ENCODE measurements at regions not wholly inside any gene's neighbourhood (a gene's known extent, or its start where the extent isn't known, plus 50 kb on each side); places are given as distances from the start of the nearest gene placed in this dataset.
A peak's percentile ranks its signal among the peaks of the same experiment; 100 is the strongest.
"Not testable (repeated sequence)": the region's sequence is repeated elsewhere in the genome, so short reads cannot be mapped to it uniquely, and the experiment has no call there.

GRCh38 chr2:52542297-52542696, 1225.3 kb upstream of the CHAC2 start:
- no peak for DNase-seq (ENCODE audit: low read depth)

DNA sequence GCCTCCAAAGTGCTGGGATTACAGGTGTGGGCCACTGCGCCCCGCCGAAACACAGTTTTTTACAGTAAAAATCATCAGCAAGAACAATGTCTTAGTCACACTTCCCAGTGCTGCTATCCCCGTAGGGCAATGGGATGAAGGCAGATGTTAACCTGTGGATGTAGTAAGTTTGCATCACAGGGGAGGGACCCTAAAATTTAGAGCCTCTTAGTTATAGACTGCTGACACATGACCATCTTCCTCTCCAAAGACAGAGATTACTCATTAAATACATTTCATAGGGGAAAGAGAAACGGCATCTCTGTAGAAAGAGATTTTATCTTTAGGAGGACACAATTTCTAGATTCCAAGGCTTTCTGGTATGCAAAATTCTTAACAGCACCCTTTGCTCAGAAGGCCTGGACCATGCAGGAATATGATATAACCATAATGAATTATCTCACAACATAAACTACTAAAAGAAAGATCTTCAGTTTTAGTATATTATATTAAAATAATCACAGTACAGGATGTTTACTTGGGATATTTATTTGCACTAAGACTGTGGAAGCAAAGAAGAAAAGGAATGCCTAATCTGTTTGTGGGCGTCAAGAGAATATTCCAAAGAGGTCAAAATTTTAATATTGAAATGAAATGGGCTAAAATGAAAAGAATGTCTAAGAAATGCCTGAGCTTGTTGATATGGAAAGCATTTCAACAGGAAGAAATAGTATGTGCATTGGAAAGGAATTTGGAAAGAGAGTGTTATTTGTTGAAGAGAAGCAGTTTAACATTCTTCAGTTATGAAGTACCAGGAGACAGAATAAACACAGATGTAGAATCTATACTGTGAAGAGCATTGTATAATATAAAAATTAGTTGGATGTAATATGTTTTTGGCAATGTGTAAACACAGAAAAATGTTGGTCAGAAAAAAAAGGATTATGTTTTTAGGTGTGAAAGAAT, 1228.3 kb upstream of the CHAC2 start:
- DNase-seq (ENCODE audit: low read depth) = peak; percentile 4

- no peak for DNase-seq (ENCODE audit: low read depth)
Observed at GRCh38 chr2:52537588-52537987, 1230.0 kb upstream of the CHAC2 start.

DNA sequence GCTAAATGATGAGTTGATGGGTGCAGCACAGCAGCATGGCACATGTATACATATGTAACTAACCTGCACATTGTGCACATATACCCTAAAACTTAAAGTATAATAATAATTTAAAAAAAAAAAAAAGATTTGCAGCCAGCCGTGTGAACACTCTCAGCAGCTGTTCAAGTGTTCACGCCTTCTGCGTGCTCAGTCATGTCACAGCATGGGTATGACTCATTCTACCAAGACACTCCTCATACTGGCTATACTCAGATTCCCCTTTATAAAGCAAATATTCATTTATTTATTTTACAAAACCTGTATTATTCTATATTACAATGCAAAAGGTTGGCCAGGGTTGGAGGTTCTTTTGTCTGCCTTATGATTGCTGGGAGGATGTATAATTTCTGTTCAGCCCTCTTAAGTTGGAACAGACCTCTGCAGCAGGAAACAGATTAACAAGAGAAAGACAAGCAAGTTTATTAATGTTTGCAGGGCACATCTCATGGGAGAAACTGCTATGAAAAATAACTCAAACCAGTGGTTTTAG, 1230.6 kb upstream of the CHAC2 start:
- DNase-seq (ENCODE audit: low read depth) = no peak

- peak; percentile 78 for DNase-seq (ENCODE audit: low read depth)
Observed at GRCh38 chr2:52532956-52533355, 1234.6 kb upstream of the CHAC2 start.

GRCh38 chr2:52526735-52527134, 1240.9 kb upstream of the CHAC2 start:
- no peak for DNase-seq (ENCODE audit: low read depth)

GRCh38 chr2:52520644-52521043, 1247.0 kb upstream of the CHAC2 start:
- no peak for DNase-seq (ENCODE audit: low read depth)

GRCh38 chr2:52518678-52519077, 1248.9 kb upstream of the CHAC2 start:
- no peak for DNase-seq (ENCODE audit: low read depth)

DNA sequence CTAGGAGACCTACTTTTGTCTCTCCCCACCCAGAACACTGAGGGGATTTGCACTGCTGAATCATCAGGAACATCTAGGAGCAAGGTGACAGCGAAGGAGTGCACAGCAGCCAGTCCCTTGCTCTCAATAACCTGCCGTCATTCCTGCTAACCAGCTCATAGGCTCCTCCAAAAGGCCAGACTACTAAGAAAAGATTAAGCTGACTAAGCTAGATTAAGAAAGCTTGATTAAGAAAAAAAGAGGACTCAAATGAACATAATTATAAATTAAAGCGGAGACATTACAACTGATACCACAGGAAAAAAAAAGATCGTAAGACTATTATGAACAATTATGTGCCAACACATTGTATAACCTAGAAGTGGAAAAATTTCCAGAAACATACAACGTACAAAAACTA, 1254.8 kb upstream of the CHAC2 start:
- DNase-seq (ENCODE audit: low read depth) = no peak

DNA sequence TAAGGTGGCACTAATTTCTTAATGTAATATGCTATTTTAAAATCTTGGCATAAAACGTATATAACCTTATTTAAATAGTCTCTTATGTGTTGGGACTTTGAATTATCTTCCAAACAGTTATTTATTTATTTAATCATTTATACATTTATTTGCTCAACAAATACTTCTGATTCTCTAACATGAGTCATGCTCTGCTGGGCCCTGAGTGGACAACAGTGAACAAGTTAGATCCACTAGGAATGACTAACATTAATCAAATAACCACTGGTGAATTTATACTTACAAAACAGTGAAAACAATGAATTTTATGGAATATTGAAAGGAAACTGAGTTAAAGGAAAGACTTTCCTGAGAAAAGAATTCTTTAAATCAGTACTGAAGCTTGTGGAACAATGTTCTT, 1257.2 kb upstream of the CHAC2 start:
- DNase-seq (ENCODE audit: low read depth) = no peak

DNA sequence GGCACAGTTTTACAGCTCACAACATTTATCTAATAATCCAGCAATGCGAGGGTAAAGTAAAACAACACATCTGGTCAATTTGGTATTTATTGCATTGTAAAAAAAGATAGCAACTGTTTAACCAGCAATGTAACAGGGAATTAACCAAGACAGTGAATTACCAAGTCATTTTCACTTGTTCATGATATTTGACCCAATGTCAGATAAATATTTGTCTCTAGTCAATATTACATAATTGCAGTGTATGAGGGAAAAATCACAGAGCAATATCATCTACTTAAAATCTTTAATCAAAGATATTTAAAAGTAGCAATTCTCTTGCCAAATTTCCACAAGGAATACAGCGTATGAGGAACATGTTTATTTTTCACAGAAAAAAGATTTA, 1265.1 kb upstream of the CHAC2 start:
- DNase-seq (ENCODE audit: low read depth) = no peak

DNA sequence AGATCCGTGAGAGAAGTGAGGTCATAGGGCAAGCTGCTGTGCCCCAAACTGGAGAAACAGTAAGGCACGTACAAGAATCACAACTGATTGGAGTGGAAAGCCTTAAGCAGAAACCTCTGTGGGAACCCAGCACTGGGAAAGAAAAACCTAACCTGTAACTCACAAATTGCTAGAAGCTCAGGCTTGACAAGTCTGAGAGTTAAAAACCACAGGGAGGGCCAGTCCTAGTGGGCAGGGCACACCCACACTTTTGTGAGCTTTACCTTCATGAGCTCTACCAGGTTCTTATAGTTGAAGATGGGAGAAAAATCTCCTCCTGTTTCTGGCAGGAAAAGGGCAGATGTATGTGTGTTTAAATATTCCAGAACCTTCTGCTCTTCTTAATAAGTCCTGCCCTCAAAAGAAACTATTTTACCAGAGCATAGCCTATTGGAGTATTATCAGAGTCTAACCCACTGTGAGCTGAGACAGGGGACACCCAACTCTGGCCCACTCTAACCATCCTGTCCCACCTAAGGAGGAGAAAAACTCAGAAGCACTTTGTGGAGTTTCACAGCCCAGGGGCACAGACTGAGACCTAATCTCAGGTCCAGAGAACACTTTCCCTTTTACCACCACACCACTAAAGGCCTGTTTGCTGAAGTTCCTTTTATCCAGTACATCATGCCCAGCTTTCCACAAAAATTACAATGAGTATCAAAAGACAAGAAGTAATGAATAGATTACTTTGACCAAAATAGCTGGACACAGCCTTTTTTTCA, 1265.7 kb upstream of the CHAC2 start:
- no peak for DNase-seq (ENCODE audit: low read depth)

- no peak for DNase-seq (ENCODE audit: low read depth)
Observed at GRCh38 chr2:52500561-52500960, 1267.0 kb upstream of the CHAC2 start.

- DNase-seq (ENCODE audit: low read depth) = no peak
Observed at GRCh38 chr2:52498077-52498750, 1269.4 kb upstream of the CHAC2 start.

DNA sequence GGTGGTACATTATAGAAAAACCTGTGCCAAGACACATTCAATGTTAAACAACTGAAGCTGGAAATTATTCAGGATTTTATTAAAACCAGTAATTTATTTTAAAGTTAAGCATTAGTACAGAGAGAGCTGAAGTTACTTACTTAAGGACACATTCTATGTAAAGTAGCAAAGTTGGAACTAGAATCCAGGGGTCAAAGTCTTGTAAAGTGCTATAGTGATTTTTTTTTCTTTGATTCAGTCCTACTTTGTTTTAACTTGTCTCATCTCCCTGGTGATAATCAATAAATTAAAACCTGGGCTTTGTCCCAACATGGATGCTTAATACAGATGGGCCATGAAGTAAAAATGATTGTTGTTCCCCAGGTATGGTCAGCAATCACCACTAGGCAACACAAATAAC, 1271.8 kb upstream of the CHAC2 start:
- no peak for DNase-seq (ENCODE audit: low read depth)

GRCh38 chr2:52477166-52477565, 1290.4 kb upstream of the CHAC2 start:
- DNase-seq (ENCODE audit: low read depth) = no peak

DNA sequence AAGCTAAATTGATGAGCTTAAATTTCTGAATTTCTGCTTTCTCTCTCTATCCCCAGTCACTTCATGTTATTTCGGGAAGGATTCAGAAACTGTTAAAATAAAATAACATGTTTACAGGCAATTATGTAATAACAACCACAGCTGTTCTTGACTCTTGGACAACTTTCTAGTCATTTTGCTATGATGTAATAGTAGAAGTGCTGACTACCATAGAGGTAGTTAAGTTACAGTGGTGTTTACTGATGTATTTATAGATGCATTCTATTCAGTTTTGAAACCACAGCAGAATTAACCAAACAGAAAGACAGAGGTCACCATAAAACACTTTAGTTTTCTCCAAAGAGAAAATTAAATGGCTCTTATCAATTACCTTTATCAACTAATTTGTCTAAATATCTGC, 1292.0 kb upstream of the CHAC2 start:
- no peak for DNase-seq (ENCODE audit: low read depth)

GRCh38 chr2:52474091-52474490, 1293.5 kb upstream of the CHAC2 start:
- DNase-seq (ENCODE audit: low read depth) = no peak

DNA sequence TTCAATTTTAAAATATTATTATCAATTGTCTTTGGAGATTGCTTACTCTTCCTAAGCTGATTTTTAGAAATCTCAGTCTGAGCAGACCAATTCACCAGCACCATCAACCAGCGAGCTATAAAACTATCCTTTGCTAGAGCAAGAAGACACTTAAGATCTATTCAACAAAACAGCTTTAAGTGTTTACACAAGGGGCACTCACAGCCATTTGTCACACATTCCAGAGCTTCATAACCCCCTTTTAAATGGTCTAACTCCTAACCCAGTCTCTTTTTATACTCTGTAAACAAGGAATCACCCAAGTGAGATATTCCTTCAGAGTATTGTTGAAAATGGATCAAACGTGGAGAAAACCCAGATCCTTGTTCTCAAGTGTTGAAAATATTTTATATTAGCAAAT, 1294.1 kb upstream of the CHAC2 start:
- no peak for DNase-seq (ENCODE audit: low read depth)

DNA sequence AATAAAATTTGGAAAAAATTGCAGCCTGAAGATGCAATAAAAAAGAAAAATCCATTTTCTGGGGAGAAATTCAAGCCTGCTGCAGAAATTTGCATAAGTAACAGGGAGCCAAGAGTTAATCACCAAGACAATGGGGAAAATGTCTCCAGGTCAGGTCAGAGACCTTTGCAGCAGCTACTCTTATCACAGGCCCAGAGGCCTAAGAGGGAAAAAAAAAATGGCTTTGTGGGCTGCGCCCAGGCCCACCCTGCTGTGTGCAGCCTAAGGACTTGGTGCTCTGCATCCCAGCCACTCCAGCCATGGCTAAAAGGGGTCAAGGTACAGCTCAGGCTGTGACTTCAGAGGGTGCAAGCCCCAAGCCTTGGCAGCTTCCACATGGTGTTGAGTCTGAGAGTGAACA, 1297.1 kb upstream of the CHAC2 start:
- not testable (repeated sequence) for DNase-seq (ENCODE audit: low read depth)

- DNase-seq (ENCODE audit: low read depth) = no peak
Observed at GRCh38 chr2:52467189-52467588, 1300.4 kb upstream of the CHAC2 start.

- DNase-seq (ENCODE audit: low read depth) = no peak
Observed at GRCh38 chr2:52465287-52465686, 1302.3 kb upstream of the CHAC2 start.

DNA sequence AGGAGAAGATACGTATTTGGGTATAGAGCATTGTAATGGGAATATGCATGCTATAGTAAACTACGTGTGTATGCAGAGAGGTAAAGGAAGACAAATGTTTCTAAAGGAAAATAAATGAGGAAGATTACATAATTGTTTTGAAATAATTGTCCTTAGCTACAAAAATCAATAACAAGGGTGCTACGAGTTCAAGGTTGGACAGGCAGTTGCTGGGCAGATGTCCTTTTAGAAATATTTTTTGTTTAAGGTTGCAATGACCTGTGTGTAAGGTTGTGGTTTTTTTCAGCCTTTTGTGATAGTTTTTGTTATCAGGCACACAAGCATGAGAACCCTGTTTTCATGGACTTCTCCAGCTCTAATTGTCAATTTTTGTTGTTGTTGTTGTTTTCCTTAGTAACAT, 1304.1 kb upstream of the CHAC2 start:
- no peak for DNase-seq (ENCODE audit: low read depth)
